ENCODE measurements at regions not wholly inside any gene's neighbourhood (a gene's known extent, or its start where the extent isn't known, plus 50 kb on each side); places are given as distances from the start of the nearest gene placed in this dataset.

DNA sequence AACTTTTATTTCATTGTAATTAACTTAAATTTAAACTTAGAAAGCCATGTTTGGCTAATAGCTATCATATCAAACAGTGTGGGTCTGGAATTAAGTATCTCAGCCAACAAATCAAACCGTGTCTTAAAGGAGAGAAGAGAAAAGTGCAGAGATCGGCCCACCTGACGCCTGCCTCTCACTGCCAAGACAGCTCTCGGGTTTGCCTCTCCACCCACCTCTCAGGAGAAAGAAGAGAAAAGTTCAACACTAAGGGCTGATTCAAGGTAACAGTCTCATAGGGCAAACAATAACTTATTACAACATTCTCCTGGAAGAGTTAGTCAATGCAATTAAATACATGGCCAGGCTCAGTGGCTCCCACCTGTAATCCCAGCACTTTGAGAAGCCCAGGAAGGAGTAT, 64.8 kb upstream of the PRR20G start:
- intact Hi-C loops (cut with DNase I; ENCODE audit: low total_unique reads) = no loop called here
- Histone ChIP-seq H3K27ac (no peak overlapping the region), H3K27me3 (no peaks in the 10 kb centered on the region), H3K4me1 (no peaks in the 10 kb centered on the region), H3K36me3 (no peaks in the 10 kb centered on the region), H3K4me3 (no peak overlapping the region), H3K9me3 (no peaks in the 10 kb centered on the region)
- no peak for DNase-seq
- TF ChIP-seq CTCF (IDR thresholded peaks at IDR 0.05) (no peak), POLR2A (IDR thresholded peaks at IDR 0.05) (no peak)

DNA sequence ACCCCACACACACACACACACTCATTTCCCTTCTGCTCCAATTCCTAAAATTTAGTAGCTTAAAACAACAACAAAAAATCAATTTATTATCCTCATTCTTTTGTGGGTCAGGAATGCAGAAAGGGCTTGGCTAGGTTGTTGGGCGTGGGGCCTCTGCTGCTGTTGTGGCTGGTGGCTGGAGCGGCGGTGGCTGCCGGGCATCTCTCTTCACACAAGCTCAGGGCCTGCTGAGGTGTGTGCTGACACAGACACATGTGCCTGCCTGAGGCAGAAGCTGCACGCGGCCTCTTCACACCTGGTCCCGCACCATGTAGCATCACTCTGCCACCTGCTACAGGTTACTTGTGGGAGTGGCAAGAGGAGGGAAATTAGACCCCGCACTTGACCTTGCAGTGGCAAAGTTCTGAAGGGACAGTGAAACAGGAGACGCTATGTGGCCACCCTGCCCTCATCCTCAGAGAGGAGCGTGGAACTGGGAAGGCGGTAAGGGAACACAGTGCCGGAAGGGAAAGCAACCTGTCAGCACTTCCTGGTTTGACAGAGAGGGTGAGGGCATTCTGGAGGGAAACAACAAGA, 64.0 kb upstream of the PRR20G start:
- Histone ChIP-seq H3K27ac (no peak overlapping the region), H3K4me3 (no peak overlapping the region), H3K4me1 (no peaks in the 10 kb centered on the region), H3K36me3 (no peaks in the 10 kb centered on the region), H3K9me3 (no peaks in the 10 kb centered on the region), H3K27me3 (no peaks in the 10 kb centered on the region)
- no peak for DNase-seq
- TF ChIP-seq POLR2A (IDR thresholded peaks at IDR 0.05) (no peak), CTCF (IDR thresholded peaks at IDR 0.05) (no peak)
- intact Hi-C loops (cut with DNase I; ENCODE audit: low total_unique reads) = no loop called here

- Histone ChIP-seq H3K9me3 (no peaks in the 10 kb centered on the region), H3K4me1 (no peaks in the 10 kb centered on the region), H3K36me3 (no peaks in the 10 kb centered on the region), H3K27me3 (no peaks in the 10 kb centered on the region), H3K4me3 (no peak overlapping the region), H3K27ac (no peak overlapping the region)
- intact Hi-C loops (cut with DNase I; ENCODE audit: low total_unique reads) = no loop called here
- DNase-seq = no peak
- TF ChIP-seq POLR2A (IDR thresholded peaks at IDR 0.05) (no peak), CTCF (IDR thresholded peaks at IDR 0.05) (no peak)
Observed at GRCh38 chr3:127351321-127351720, 63.5 kb upstream of the PRR20G start.

- Histone ChIP-seq H3K36me3 (no peaks in the 10 kb centered on the region), H3K27ac (no peak overlapping the region), H3K4me1 (no peaks in the 10 kb centered on the region), H3K4me3 (no peak overlapping the region), H3K27me3 (no peaks in the 10 kb centered on the region), H3K9me3 (no peaks in the 10 kb centered on the region)
- TF ChIP-seq POLR2A (IDR thresholded peaks at IDR 0.05) = no peak
- TF ChIP-seq CTCF (IDR thresholded peaks at IDR 0.05) = no peak
- intact Hi-C loops (cut with DNase I; ENCODE audit: low total_unique reads) = no loop called here
- no peak for DNase-seq
Observed at GRCh38 chr3:127350172-127351050, 62.6 kb upstream of the PRR20G start.

DNA sequence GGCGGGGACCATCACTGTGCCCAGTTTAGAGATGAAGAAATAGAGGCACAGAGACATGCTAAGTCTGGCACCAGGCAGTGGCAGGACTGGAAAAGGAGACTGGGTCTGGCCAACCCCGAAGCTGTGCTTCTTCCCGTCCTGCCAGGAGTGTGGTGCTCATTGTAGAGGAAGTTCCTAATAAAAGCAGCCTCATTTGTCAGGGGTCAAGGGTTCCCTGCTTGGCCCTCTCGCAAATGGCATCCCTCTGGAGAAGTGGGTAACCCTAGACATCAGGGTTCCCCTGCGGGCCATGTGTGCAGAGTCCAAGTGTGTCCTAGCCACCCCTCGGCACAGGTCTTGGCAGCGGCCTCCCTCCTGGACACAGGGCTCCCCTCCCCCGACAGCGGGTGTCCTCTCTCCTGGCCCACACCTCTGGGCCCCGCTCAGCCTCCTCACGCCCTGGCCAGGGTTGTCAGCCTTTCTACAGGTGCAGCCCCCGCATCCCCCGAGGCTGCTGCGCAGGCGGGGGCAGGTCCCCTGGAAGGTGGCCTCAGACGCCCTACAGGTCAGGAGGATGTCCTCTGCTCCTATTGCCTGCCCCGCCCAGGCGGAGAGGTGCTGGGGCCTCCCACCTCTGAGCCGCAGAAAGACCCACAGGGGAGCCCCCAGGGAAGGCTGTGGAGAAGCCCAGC, 61.8 kb upstream of the PRR20G start:
- H3K27me3 ChIP-seq = no peaks in the 10 kb centered on the region
- DNase-seq = no peak
- intact Hi-C loops (cut with DNase I; ENCODE audit: low total_unique reads) = no loop called here
- H3K4me1 ChIP-seq = no peaks in the 10 kb centered on the region
- no peak for TF ChIP-seq POLR2A (IDR thresholded peaks at IDR 0.05)
- TF ChIP-seq CTCF (IDR thresholded peaks at IDR 0.05) = no peak
- no peaks in the 10 kb centered on the region for H3K36me3 ChIP-seq
- H3K9me3 ChIP-seq = no peaks in the 10 kb centered on the region
- H3K27ac ChIP-seq = no peak overlapping the region
- H3K4me3 ChIP-seq = no peak overlapping the region

Measured in uterus (tissue), 3 donors.